DOHH2 (cell line): ENCODE measurements at regions not wholly inside any gene's neighbourhood (a gene's known extent, or its start where the extent isn't known, plus 50 kb on each side); places are given as distances from the start of the nearest gene placed in this dataset.

Source experiments
- CTCF ChIP-seq: fragments of 200-600 bp; sonication (generic); IDR thresholded peaks from one replicate; pipeline ENCODE4 v1.5.1; 2014; ENCODE audit warnings: antibody characterized with exemption, mild to moderate bottlenecking, low read depth, low read length; ENCODE audit not compliant: poor library complexity, severe bottlenecking
- EZH2phosphoT487 ChIP-seq: fragments of 200-600 bp; sonication (generic); IDR thresholded peaks from 2 replicates; pipeline ENCODE4 v1.6.1; 2017; ENCODE audit warnings: borderline replicate concordance, mild to moderate bottlenecking, antibody characterized with exemption, low read length, moderate library complexity, mixed read lengths

GRCh38 chr1:79817031-79817560 is 810.6 kb upstream of the ADGRL4 start:
- no peak for TF ChIP-seq CTCF
- no peak for TF ChIP-seq EZH2phosphoT487
